ENCODE measurements at regions not wholly inside any gene's neighbourhood (a gene's known extent, or its start where the extent isn't known, plus 50 kb on each side); places are given as distances from the start of the nearest gene placed in this dataset.

DNA sequence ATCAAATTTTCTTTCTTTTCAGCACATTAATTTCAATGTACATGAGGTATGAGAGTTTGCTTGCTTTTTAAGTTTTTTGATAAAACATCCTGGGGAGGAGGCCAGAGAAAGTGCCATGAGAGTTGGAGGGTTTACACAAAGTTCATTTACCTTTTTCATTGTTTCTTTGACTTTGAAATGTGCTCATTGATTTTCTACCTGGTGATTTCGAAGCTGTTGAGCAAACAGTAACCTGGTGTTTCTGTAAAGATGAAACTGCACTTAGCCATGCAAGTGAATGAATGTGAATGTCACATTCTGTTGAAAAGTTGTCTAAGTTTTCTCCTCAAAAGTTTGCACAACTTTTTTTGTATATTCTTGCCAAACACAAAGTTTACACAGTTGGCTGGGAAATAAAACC lies 797.0 kb downstream of the METTL4 start:
- TF ChIP-seq, protein P1, sequence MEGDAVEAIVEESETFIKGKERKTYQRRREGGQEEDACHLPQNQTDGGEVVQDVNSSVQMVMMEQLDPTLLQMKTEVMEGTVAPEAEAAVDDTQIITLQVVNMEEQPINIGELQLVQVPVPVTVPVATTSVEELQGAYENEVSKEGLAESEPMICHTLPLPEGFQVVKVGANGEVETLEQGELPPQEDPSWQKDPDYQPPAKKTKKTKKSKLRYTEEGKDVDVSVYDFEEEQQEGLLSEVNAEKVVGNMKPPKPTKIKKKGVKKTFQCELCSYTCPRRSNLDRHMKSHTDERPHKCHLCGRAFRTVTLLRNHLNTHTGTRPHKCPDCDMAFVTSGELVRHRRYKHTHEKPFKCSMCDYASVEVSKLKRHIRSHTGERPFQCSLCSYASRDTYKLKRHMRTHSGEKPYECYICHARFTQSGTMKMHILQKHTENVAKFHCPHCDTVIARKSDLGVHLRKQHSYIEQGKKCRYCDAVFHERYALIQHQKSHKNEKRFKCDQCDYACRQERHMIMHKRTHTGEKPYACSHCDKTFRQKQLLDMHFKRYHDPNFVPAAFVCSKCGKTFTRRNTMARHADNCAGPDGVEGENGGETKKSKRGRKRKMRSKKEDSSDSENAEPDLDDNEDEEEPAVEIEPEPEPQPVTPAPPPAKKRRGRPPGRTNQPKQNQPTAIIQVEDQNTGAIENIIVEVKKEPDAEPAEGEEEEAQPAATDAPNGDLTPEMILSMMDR (IDR thresholded peaks at IDR 0.05; ENCODE audit: low read depth, low read length), result no peak
- TF ChIP-seq POLR2A (IDR thresholded peaks at IDR 0.05; ENCODE audit: extremely low read depth, insufficient read length) (no peak), MYC (IDR thresholded peaks at IDR 0.05; ENCODE audit: low read depth, low read length) (no peak)
- TF ChIP-seq, protein P2, sequence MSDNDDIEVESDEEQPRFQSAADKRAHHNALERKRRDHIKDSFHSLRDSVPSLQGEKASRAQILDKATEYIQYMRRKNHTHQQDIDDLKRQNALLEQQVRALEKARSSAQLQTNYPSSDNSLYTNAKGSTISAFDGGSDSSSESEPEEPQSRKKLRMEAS (IDR thresholded peaks at IDR 0.05; ENCODE audit: low read depth, low read length), result no peak
